LNCaP clone FGC (cell line): ENCODE measurements at regions not wholly inside any gene's neighbourhood (a gene's known extent, or its start where the extent isn't known, plus 50 kb on each side); places are given as distances from the start of the nearest gene placed in this dataset.

Experiments
- DNase-seq: peaks from one replicate; pipeline ENCODE4 v3.0.0-alpha.2; 2011; ENCODE audit warnings: low read depth
- H3K4me3 ChIP-seq: 2 replicates; pipeline ENCODE4 v1.5.1; 2011; ENCODE audit warnings: mild to moderate bottlenecking, low read depth, low read length, control low read depth
- CTCF ChIP-seq: IDR thresholded peaks from 2 replicates; pipeline ENCODE4 v1.5.1; 2012; ENCODE audit warnings: mild to moderate bottlenecking; ENCODE audit not compliant: control insufficient read depth, insufficient read depth; ENCODE audit errors: extremely low read depth

- DNase-seq = no peak
- no peak overlapping the region for H3K4me3 ChIP-seq
- no peak for TF ChIP-seq CTCF
Observed at GRCh38 chrX:39703307-39703706, 394.5 kb downstream of the BCOR start.

- no peak overlapping the region for H3K4me3 ChIP-seq
- no peak for DNase-seq
- TF ChIP-seq CTCF = no peak
Observed at GRCh38 chrX:39704590-39704989, 393.2 kb downstream of the BCOR start.

- no peak overlapping the region for H3K4me3 ChIP-seq
- TF ChIP-seq CTCF = peak; percentile 36
- DNase-seq = peak; percentile 54
Observed at GRCh38 chrX:39705290-39705689, 392.5 kb downstream of the BCOR start.

- no peak overlapping the region for H3K4me3 ChIP-seq
- no peak for DNase-seq
- no peak for TF ChIP-seq CTCF
Observed at GRCh38 chrX:39709364-39709763, 388.4 kb downstream of the BCOR start.

GRCh38 chrX:39709812-39710211, 387.9 kb downstream of the BCOR start:
- DNase-seq = no peak

GRCh38 chrX:39710776-39711175, 387.0 kb downstream of the BCOR start:
- DNase-seq = no peak
- no peak overlapping the region for H3K4me3 ChIP-seq
- TF ChIP-seq CTCF = no peak

More at GRCh38 chrX:39709812-39710211, 387.9 kb downstream of the BCOR start:
- TF ChIP-seq CTCF = no peak
- no peak overlapping the region for H3K4me3 ChIP-seq

GRCh38 chrX:39714471-39714870, 383.3 kb downstream of the BCOR start:
- no peak for DNase-seq
- H3K4me3 ChIP-seq = no peak overlapping the region
- TF ChIP-seq CTCF = no peak
